ENCODE measurements at regions not wholly inside any gene's neighbourhood (a gene's known extent, or its start where the extent isn't known, plus 50 kb on each side); places are given as distances from the start of the nearest gene placed in this dataset.
"Not testable (repeated sequence)": the region's sequence is repeated elsewhere in the genome, so short reads cannot be mapped to it uniquely, and the experiment has no call there.

DNA sequence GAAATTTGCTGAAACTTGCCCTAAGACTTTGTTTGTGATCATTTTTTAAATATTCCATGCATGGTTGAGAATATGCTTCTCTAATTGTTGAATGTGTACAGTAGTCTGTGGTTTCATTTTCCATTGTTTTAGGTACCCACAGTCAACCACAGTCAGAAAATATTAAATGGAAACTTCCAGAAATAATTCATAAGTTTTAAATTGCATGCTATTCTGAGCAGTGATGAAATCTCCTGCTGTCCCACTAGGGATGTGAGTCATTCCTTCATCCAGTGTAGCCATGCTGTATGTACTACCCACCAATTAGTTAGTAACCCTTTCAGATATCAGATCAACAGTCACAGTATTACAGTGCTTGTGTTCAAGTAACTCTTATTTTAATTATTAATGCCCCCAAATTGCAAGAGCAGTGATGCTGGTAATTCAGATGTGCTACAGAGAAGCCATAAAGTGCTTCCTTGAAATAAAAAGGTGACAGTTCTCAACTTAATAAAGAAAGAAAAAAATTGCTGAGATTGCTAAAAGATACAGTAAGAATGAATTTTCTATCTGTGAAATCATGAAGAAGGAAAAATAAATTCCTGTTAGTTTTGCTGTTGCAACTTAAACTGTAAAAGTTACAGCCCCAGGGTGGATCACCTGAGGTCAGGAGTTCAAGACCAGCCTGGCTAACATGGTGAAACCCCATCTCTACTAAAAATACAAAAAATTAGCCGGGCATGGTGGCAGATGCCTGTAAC is 79.9 kb upstream of the FBXL17 start:
- TF ChIP-seq GATA1 (IDR thresholded peaks at IDR 0.05; ENCODE audit: low read depth, low read length) (no peak), POLR2A (IDR thresholded peaks at IDR 0.05; ENCODE audit: low read length) (no peak)
- no peak for DNase-seq

GRCh38 chr5:108459769-108460168 is 77.9 kb upstream of the FBXL17 start:
- DNase-seq = no peak
- no peak for TF ChIP-seq POLR2A (IDR thresholded peaks at IDR 0.05; ENCODE audit: low read length)
- no peak for TF ChIP-seq GATA1 (IDR thresholded peaks at IDR 0.05; ENCODE audit: low read depth, low read length)

- no peak for DNase-seq
- no peak for TF ChIP-seq GATA1 (IDR thresholded peaks at IDR 0.05; ENCODE audit: low read depth, low read length)
- no peak for TF ChIP-seq POLR2A (IDR thresholded peaks at IDR 0.05; ENCODE audit: low read length)
These were observed 69.4 kb upstream of the FBXL17 start for GRCh38 chr5:108451269-108451668.

DNA sequence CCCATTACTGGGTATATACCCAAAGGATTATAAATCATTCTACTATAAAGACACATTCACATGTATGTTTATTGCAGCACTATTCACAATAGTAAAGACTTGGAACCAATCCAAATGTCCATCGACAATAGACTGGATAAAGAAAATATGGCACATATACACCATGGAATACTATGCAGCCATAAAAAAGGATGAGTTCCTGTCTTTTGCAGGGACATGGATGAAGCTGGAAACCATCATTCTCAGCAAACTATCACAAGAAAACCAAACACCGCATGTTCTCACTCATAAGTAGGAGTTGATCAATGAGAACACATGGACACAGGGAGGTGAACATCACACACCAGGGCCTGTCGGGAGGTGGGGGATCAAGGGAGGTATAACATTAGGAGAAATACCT is 62.2 kb upstream of the FBXL17 start:
- DNase-seq = not testable (repeated sequence)

DNA sequence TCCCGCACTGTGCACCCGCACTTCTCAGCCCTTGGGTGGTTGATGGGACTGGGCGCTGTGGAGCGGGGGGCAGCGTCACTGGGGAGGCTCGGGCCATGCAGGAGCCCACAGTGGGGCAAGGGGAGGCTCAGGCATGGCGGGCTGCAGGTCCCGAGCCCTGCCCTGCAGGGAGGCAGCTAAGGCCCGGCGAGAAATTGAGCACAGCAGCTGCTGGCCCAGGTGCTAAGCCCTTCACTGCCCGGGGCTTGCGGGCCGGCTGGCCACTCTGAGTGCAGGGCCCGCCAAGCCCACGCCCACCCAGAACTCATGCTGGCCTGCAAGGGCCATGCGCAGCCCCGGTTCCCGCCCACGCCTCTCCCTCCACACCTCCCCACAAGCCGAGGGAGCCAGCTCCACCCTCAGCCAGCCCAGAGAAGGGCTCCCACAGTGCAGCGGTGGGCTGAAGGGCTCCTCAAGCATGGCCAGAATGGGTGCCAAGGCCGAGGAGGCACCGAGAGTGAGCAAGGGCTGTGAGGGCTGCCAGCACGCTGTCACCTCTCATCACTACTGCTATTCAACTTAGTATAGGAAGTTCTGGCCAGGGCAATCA is 60.3 kb upstream of the FBXL17 start:
- DNase-seq = not testable (repeated sequence)

GRCh38 chr5:108437425-108437824 is 55.5 kb upstream of the FBXL17 start:
- TF ChIP-seq POLR2A (IDR thresholded peaks at IDR 0.05; ENCODE audit: low read length) = no peak
- no peak for DNase-seq

GRCh38 chr5:108436696-108437095 is 54.8 kb upstream of the FBXL17 start:
- TF ChIP-seq GATA1 (IDR thresholded peaks at IDR 0.05; ENCODE audit: low read depth, low read length) (no peak), POLR2A (IDR thresholded peaks at IDR 0.05; ENCODE audit: low read length) (no peak)

GRCh38 chr5:108433600-108433999 is 51.7 kb upstream of the FBXL17 start:
- no peak for DNase-seq
- TF ChIP-seq POLR2A (IDR thresholded peaks at IDR 0.05; ENCODE audit: low read length) = no peak
- TF ChIP-seq GATA1 (IDR thresholded peaks at IDR 0.05; ENCODE audit: low read depth, low read length) = no peak

More at GRCh38 chr5:108436696-108437095, 54.8 kb upstream of the FBXL17 start:
- no peak for DNase-seq

- no peak for TF ChIP-seq GATA1 (IDR thresholded peaks at IDR 0.05; ENCODE audit: low read depth, low read length)
- no peak for TF ChIP-seq POLR2A (IDR thresholded peaks at IDR 0.05; ENCODE audit: low read length)
- no peak for DNase-seq
These were observed 50.1 kb upstream of the FBXL17 start for GRCh38 chr5:108432024-108432423.

Data from erythroblast (primary cell).